ENCODE measurements at regions not wholly inside any gene's neighbourhood (a gene's known extent, or its start where the extent isn't known, plus 50 kb on each side); places are given as distances from the start of the nearest gene placed in this dataset.

DNA sequence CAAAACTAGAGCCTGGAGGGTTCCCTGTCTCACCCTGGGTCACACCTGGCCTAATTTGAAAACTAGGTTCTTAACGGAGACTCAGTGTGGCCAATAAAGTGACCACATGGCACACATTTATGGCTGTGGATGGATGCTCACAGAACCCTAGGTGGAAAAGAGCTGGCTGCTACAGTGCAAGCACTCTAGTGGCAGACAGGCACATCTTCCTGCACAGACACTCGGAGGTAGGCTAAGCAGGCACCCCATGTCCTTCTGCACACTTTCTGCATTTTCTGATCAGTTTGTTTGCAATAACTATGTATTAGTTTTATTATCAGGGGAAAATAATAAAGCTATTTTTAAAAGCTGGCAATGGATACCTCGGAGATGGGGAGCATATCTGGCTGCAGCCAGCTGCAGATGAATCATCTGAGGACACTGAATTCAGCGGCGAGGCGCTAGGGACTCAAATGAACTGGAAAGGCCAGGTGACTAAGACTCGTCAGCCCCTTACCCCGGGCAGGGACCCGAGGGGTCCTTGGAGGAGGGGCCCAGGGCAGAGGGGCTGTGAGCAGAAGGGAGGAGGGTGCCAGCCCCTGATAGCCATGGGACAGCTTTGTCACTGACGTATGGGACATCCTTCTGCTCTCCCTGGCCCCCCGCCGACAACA lies 96.2 kb downstream of the OLFM1 start:
- TF ChIP-seq CTCF (IDR thresholded peaks at IDR 0.05; ENCODE audit: poor library complexity, severe bottlenecking) (peak; percentile 47), POLR2AphosphoS5 (IDR thresholded peaks at IDR 0.05) (no peak), TAF1 (IDR thresholded peaks at IDR 0.05; ENCODE audit: low read depth) (no peak), MXI1 (conservative IDR thresholded peaks at IDR 0.05; ENCODE audit: poor library complexity, severe bottlenecking) (no peak), RAD21 (conservative IDR thresholded peaks at IDR 0.05) (no peak), REST (IDR thresholded peaks at IDR 0.05; ENCODE audit: borderline replicate concordance) (no peak), EZH2 (IDR thresholded peaks at IDR 0.05; ENCODE audit: borderline replicate concordance, insufficient read depth, low read length, poor library complexity, severe bottlenecking) (no peak)
